ENCODE measurements at regions not wholly inside any gene's neighbourhood (a gene's known extent, or its start where the extent isn't known, plus 50 kb on each side); places are given as distances from the start of the nearest gene placed in this dataset.
"Not testable (repeated sequence)": the region's sequence is repeated elsewhere in the genome, so short reads cannot be mapped to it uniquely, and the experiment has no call there.

- DNase-seq (ENCODE audit: low read depth, low spot score) = no peak
Observed at GRCh38 chr13:32828711-32829110, 187.5 kb upstream of the KL start.

- DNase-seq (ENCODE audit: low read depth, low spot score) = no peak
Observed at GRCh38 chr13:32829269-32829668, 187.0 kb upstream of the KL start.

GRCh38 chr13:32829676-32830335 is 186.4 kb upstream of the KL start:
- peak; percentile 47 for DNase-seq (ENCODE audit: low read depth, low spot score)

GRCh38 chr13:32830336-32831031 is 185.7 kb upstream of the KL start:
- no peak for DNase-seq (ENCODE audit: low read depth, low spot score)

- no peak for DNase-seq (ENCODE audit: low read depth, low spot score)
Observed at GRCh38 chr13:32837307-32837972, 178.8 kb upstream of the KL start.

GRCh38 chr13:32837973-32838927 is 178.0 kb upstream of the KL start:
- no peak for DNase-seq (ENCODE audit: low read depth, low spot score)

- DNase-seq (ENCODE audit: low read depth, low spot score) = no peak
Observed at GRCh38 chr13:32838945-32839344, 177.3 kb upstream of the KL start.

- DNase-seq (ENCODE audit: low read depth, low spot score) = no peak
Observed at GRCh38 chr13:32840113-32840512, 176.1 kb upstream of the KL start.

- DNase-seq (ENCODE audit: low read depth, low spot score) = no peak
Observed at GRCh38 chr13:32840989-32841713, 175.1 kb upstream of the KL start.

- no peak for DNase-seq (ENCODE audit: low read depth, low spot score)
Observed at GRCh38 chr13:32845952-32846950, 170.0 kb upstream of the KL start.

- DNase-seq (ENCODE audit: low read depth, low spot score) = not testable (repeated sequence)
Observed at GRCh38 chr13:32847976-32848375, 168.2 kb upstream of the KL start.

GRCh38 chr13:32849369-32849768 is 166.9 kb upstream of the KL start:
- no peak for DNase-seq (ENCODE audit: low read depth, low spot score)

GRCh38 chr13:32850316-32851052 is 165.7 kb upstream of the KL start:
- DNase-seq (ENCODE audit: low read depth, low spot score) = no peak

GRCh38 chr13:32851083-32852069 is 164.8 kb upstream of the KL start:
- DNase-seq (ENCODE audit: low read depth, low spot score) = no peak

- DNase-seq (ENCODE audit: low read depth, low spot score) = no peak
Observed at GRCh38 chr13:32852526-32852925, 163.7 kb upstream of the KL start.

GRCh38 chr13:32857077-32857476 is 159.1 kb upstream of the KL start:
- DNase-seq (ENCODE audit: low read depth, low spot score) = no peak

- no peak for DNase-seq (ENCODE audit: low read depth, low spot score)
Observed at GRCh38 chr13:32857689-32858088, 158.5 kb upstream of the KL start.
